Fibroblast of peridontal ligament (primary cell): ENCODE measurements at regions not wholly inside any gene's neighbourhood (a gene's known extent, or its start where the extent isn't known, plus 50 kb on each side); places are given as distances from the start of the nearest gene placed in this dataset.

Experiments used
- DNase-seq: peaks from one replicate; pipeline ENCODE4 v3.0.0-alpha.2; 2010; ENCODE audit errors: extremely low read depth

GRCh38 chr11:127238321-127238720 is 237.8 kb upstream of the KIRREL3 start:
- DNase-seq, result no peak

DNA sequence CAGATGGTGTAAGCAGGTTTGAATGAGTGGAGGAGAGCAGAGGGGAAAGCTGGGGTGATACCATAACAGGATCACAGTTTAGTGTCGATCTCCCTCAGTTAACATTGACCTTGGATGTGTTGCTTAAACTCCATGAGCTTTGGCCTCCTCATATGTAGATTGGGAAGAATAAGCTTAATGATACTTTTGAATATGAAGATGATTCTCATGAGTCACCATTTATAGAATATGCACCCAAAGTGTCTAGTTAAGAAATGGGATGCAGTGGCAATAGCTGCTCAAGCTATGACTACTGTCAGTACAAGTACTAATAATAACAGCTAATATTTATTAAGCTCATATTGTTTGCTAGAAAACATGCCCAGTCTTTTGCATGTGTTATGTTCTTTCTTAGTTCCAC is 236.2 kb upstream of the KIRREL3 start:
- no peak for DNase-seq

GRCh38 chr11:127233998-127234397 is 233.4 kb upstream of the KIRREL3 start:
- no peak for DNase-seq

- no peak for DNase-seq
These were observed 229.8 kb upstream of the KIRREL3 start for GRCh38 chr11:127230392-127230791.

DNA sequence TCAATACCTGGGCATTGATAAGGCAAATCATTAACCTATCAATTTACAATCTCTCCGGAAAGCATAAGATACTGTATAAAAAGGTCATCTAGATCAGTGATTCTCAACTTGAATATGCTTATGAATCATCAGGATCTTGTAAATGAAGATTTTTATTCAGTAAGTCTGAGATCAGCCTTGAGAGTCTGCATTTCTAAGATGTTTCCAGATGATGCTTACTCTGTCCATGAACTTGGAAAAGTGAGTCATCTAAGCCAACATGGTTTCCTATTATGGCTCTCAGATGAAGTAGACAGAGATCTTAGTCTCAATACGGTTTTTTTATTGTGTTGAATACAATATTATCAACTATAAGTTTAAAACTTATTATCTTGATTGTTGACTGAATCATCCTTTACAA is 226.4 kb upstream of the KIRREL3 start:
- no peak for DNase-seq

GRCh38 chr11:127226380-127226779 is 225.8 kb upstream of the KIRREL3 start:
- DNase-seq, result no peak

DNA sequence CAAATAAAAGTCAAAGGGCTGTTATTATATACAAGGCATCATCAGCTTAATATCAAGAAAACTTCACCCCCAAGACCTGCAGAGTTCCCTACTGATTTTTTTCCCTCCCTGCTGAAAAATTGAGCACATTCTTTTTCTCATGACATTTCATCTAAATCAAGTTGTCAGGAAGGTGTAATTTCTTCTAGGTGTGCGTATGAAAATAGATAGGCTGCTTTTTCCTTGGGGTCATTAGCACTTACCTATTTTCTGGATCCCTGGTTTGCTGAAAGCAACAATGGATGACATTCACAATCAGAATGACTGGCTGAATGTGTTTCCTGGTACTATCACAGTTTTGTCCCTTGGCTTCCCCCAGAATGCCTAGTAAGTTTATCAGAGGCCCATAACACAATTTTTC is 225.0 kb upstream of the KIRREL3 start:
- DNase-seq, result no peak

GRCh38 chr11:127224276-127224675 is 223.7 kb upstream of the KIRREL3 start:
- no peak for DNase-seq

DNA sequence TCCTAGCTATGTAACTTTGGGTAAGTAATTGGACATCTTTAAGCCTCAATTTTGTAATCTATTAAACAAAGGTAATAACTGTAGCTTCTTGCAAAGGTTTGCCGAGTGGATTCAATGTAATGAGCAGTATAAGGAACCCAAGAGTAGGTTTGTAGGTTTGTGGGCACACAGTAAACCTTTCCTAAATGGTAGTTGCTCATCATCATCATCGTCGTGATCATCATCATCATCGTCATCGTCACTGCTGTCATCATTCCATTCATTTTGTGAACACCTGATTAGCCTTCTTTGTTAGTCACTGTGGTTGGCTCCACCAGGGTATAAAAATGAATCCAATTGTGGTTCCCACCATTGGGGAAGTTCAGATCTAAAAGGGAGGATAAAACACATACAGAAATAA is 223.1 kb upstream of the KIRREL3 start:
- no peak for DNase-seq

GRCh38 chr11:127223026-127223425 is 222.5 kb upstream of the KIRREL3 start:
- DNase-seq, result no peak

DNA sequence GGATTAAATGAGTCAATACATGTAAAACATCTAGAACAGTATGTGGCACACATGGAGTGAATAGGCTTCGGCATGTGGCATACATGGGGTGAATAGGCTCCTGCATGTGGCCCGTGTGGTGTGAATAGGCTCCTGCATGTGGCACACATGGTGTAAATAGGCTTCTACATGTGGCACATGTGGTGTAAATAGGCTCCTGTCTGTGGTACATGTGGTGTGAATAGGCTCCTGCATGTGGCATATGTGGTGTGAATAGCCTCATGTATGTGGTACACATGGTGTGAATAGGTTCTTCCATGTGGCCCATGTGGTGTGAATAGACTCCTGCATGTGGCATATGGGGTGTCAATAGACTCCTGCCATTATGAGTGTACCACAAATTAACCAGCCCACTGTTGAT is 219.1 kb upstream of the KIRREL3 start:
- DNase-seq, result no peak

GRCh38 chr11:127218275-127218608 is 217.7 kb upstream of the KIRREL3 start:
- no peak for DNase-seq

DNA sequence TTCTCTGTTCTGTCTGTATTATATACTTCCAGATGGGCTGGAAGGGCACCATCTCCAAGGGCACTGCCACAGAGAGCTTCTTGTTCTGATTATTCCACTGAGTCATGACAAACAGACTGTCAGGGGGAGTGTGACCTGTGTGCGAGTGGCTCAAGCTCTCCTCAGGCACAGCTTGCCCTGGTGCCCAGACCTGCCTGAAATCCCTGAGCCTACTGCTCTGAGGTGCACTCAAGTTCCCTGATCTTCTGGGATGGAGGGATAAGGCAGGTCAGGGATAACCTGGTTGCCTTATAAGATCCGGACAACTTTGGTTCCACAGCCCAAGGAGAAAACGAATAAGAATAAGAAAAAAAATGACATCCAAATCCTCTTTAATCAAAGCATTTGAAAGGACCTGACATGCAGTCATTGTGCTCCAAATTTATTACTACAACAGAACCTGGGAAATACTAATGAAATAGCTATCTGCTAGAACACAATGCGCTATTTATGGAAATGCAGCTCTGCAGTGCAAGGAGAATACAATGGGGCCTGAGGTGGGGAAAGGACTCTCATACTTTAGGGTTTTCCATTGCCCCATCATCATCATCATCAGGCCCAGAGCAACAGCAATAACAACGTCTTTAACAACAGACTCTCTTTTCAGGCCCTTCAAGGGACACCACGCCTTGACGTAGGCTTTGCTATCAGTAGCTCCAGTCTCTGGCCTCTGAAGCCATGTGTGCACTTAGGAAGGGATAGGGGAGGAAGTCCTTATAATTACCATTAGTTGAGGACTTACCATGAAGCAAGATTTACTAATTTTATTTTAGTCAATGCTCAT is 217.1 kb upstream of the KIRREL3 start:
- DNase-seq, result no peak

- no peak for DNase-seq
These were observed 205.2 kb upstream of the KIRREL3 start for GRCh38 chr11:127205688-127206217.

GRCh38 chr11:127203490-127203889 is 202.9 kb upstream of the KIRREL3 start:
- DNase-seq, result no peak

- no peak for DNase-seq
These were observed 201.5 kb upstream of the KIRREL3 start for GRCh38 chr11:127202105-127202504.

- DNase-seq, result no peak
These were observed 198.8 kb upstream of the KIRREL3 start for GRCh38 chr11:127199306-127199801.

GRCh38 chr11:127195501-127196120 is 195.0 kb upstream of the KIRREL3 start:
- DNase-seq, result no peak

GRCh38 chr11:127194521-127194920 is 194.0 kb upstream of the KIRREL3 start:
- no peak for DNase-seq

GRCh38 chr11:127193950-127194349 is 193.4 kb upstream of the KIRREL3 start:
- no peak for DNase-seq

- DNase-seq, result no peak
These were observed 191.1 kb upstream of the KIRREL3 start for GRCh38 chr11:127191689-127192088.

DNA sequence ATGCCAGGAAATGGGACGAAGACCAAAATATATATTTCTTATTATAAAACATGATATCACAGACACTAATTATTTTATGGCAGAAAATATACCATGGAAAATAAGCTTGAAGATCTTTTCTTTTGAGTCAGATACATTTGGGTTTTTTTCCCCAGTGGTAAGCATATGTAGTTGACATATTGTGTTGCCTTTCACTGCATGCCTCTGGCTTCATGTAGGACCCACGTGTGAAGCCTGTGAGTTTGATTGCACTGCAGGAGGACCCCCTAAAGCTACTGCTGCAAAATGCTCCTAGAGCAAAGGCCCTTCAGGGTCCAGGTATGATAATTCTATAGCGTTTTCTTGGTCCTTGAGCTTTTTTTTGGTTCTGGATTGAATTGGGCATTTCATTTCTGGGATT is 190.7 kb upstream of the KIRREL3 start:
- no peak for DNase-seq

GRCh38 chr11:127182586-127183203 is 182.1 kb upstream of the KIRREL3 start:
- DNase-seq, result no peak
